RCC 7860 (cell line): ENCODE measurements at regions not wholly inside any gene's neighbourhood (a gene's known extent, or its start where the extent isn't known, plus 50 kb on each side); places are given as distances from the start of the nearest gene placed in this dataset.
A peak's percentile ranks its signal among the peaks of the same experiment; 100 is the strongest.
"Not testable (repeated sequence)": the region's sequence is repeated elsewhere in the genome, so short reads cannot be mapped to it uniquely, and the experiment has no call there.

Experiments used
- DNase-seq: peaks from one replicate; pipeline ENCODE4 v3.0.0-alpha.2; 2015; ENCODE audit warnings: low spot score
- FAIRE-seq: peaks from 2 replicates; lab custom pipeline; 2012; peaks lifted over from hg19 to GRCh38; lab: Jason Lieb, UNC

DNA sequence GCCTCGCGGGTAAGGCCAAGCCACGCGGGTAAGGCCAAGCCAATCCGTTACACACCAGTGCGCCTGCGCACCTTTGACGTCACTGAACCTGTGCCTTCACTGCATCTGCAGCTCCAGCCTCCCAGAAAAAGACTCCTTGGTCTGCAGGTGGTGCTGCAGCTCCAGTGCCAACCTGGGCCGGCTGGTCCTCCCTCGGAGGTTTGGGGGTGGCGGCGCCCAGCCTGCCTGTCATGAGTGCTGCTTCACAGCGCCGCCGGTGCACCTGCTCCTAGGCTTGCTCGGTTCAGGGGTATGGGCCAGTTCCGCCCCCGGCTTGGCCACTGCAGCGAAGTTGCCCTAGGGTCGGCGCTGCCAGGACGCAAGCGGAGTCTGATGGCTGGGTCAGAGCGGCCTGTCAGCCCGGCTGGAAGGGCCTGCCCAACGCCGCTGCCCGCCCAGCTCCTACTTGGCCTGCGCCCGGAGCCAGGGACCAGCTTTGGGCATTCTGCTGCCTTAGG, 146.6 kb downstream of the USP22 start:
- no peak for DNase-seq
- FAIRE-seq = no peak

GRCh38 chr17:20898726-20899125, 144.1 kb downstream of the USP22 start:
- DNase-seq, FAIRE-seq: not testable (repeated sequence)

DNA sequence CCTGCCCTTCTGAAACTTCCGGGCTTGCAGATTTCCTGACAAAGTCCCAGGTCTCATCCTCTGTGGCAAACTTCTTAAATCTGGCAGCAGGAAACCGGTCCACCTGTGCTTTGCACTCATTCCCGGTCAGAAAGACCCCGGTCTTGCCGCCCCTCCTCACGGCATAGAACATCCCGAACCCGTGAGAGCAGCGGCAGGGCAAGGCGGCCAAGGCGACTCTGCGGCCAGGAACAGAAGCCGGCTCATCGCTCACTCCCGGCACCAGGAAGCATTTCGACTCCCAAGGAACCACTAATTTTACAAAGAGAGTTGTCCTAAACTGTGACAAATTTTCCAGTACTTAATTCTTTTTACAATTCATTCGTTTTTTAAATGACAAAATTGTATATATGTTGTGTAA, 140.3 kb downstream of the USP22 start:
- not testable (repeated sequence) for FAIRE-seq

DNA sequence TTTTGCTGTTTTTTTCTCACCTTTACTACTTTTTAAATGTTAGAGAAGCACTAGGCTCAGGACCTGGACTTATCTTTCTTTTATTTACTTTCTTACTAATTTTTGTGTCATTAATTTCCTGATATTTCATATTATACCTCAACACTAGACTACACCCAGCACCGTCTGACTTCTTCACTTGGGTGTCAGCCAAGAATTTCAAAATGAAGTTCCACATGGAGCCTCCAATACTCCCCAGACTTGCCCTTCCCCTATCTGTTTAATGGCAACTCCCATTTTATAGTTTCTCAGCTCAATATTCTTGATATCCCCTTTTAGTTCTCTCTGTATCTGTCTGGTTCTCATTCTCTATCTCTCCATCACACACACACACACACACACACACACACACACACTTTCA, 139.3 kb downstream of the USP22 start:
- FAIRE-seq, DNase-seq: not testable (repeated sequence)

More for the DNA sequence above, 140.3 kb downstream of the USP22 start:
- DNase-seq = not testable (repeated sequence)

DNA sequence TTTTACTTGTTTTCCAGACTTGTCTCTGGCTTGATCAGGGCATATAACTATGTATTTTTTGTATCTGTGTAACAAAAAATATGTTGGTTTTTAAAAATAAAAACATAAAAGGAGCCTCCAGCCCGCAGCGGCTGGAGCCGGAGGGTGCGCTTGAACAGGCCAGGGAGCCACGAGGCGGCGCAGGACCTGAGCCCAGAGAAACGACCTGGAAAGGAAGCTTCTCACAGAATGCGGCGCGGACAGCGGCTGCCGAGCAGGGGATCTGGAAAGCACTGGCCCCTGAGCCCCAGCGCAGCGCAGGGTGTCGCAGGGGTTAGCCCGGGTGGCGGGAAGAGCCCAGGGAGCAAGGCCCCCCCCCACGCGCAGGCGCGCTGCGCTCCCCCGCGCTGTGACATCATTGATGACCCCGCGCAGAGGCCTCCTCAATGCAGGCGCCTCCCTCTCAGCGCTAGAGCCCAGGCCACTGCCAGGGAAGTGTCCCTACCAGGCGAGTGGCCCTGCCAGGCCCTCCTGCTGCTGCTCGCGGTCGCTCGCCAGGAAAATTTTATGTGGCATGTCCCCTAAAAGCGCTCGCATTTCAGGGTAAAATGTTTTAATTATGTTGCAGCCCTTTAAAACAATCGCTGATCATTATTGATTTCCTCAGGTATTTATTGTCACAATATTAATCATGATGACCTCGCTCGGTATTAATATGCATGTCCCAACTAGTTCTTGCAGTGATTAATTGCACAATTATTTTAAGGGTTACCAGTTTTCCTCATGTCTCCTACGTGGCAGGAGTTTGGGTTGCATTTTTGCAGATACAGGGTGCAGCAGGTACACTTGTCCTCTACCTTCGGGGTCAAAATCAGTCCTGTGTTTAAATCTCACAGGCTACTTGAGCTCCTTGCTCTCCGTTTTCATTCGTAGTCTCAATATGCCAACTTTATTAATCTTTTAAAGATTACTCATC, 134.2 kb downstream of the USP22 start:
- DNase-seq = peak; percentile 34

DNA sequence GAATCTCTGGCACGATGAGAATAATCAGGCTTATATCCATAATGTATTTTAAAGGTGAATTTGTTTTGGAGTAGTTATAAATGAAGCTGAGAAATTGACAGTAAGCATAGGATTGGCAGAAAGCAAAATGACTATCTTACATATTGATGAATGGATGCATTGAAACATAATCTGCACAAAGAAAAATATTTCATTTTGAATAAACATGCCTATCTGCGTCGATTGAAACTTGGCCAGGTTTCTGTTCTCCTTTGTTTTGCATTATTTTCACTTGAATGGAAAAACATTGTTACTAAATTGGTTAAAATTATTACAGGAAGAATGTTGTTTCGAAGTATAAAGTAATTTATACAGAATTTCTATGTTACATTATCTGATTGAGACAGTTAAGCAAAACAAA, 128.2 kb downstream of the USP22 start:
- no peak for FAIRE-seq

More for the DNA sequence above, 134.2 kb downstream of the USP22 start:
- FAIRE-seq = no peak

GRCh38 chr17:20916383-20916782, 126.4 kb downstream of the USP22 start:
- DNase-seq (no peak), FAIRE-seq (no peak)

More for the DNA sequence above, 128.2 kb downstream of the USP22 start:
- DNase-seq = no peak

GRCh38 chr17:20917610-20918306, 125.1 kb downstream of the USP22 start:
- not testable (repeated sequence) for FAIRE-seq, DNase-seq

DNA sequence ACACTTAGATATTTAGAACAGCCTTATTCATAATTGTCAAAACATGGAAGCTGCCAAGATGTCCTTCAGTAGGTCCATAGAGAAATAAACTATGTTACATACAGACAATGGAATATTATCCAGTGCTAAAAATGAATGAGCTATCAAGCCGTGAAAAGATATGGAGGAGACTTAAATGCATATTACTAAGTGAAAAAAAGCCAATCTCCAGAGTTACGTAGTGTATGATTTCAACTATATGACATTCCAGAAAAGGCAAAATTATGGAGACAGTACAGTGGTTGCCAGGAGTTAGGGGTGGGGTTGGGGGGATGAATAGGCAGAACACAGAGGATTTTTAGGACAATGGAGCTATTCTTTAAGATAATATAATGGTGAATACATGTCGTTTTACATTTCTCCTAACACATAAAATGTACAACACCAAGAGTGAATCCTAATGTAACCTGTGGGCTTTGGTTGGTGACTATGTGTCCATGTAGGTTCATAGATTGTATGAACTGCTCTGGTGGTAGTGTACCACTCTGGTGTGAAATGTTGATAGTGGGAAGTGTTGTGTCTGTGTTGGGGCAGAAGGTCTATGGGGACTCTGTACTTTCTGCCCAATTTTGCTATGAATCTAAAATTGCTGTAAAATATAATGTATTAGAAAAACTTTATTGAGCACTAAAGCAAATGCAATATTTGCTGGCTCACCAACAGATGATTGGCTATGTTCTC, 122.6 kb downstream of the USP22 start:
- DNase-seq (no peak), FAIRE-seq (no peak)

- DNase-seq (no peak), FAIRE-seq (no peak)
These were observed 122.0 kb downstream of the USP22 start for GRCh38 chr17:20920815-20921199.

- FAIRE-seq = no peak
- peak; percentile 8 for DNase-seq
These were observed 120.6 kb downstream of the USP22 start for GRCh38 chr17:20922128-20922670.

DNA sequence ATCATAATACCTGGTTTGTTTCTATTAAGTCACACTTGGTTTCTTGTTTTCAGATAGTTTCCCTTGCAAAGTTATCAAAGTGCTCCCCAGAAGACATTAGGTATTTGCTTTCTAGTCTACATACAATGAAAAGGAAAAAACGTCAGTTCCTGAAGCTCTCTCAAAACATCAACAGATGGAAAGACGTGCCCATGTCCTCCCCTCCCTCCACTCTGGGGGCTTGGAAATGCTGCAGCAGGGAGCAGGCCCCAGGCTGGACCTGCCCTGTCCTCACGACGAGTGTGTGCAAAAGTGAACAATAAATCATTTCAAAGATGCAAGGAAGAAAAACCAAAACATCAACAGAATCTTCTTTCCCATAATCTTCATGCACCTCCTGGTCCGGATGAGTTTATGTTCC, 118.5 kb downstream of the USP22 start:
- no peak for DNase-seq
- FAIRE-seq = no peak

DNA sequence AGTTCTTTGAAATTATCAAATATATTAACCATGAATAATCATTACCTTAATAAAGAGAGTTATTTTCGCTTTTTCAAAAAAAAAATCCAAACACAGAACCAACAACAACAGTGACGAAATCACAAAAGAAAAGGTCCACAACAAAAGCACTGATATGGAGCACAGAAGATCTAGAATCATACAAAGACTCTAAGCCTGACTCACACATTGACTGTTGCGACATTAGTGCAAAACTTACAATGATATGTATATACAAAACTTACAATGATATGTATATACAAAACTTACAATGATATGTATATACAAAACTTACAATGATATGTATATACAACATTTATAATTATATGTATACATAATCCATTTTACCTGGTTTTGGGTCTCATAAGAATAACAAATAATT, 117.7 kb downstream of the USP22 start:
- FAIRE-seq = no peak
- DNase-seq = no peak

DNA sequence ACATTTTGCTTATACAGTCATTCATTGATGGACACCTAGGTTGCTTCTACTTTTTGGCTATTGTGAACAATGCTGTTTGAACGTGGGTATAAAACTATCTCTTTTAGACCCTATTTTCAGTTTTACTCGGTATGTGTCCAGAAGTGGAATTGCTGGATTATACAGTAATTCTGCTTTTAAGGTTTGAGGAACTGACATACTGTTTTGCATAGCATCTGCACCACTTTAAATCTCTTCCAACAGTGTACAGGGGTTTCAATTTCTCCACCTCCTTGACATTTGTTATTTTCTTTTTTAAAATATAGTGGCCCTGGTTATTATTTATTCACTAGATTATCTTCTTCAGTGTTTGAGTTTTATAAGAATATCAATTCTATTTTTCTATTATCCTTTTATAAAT, 116.9 kb downstream of the USP22 start:
- no peak for FAIRE-seq
- no peak for DNase-seq

- FAIRE-seq (no peak), DNase-seq (no peak)
These were observed 116.3 kb downstream of the USP22 start for GRCh38 chr17:20926532-20926931.

GRCh38 chr17:20927308-20927977, 115.4 kb downstream of the USP22 start:
- DNase-seq = no peak
- FAIRE-seq = no peak

DNA sequence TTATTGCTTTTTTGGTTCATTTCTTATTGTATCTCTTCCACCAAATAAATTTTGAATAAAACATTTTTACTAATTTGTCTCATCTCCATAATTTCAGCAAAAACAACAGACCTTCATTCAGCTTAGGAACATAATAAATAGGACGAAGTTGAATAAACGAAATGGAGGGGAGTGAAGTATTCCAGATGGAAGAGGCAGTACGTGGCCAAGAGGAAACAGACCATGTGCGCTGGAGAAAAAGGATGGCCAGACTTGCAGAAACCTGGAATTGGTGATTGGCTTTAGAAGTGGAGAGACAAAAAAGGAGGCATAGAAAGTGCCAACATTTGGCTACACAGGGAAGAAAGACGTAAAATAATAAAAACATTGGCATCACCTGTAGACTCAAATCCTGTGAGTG, 113.5 kb downstream of the USP22 start:
- no peak for DNase-seq
- no peak for FAIRE-seq

DNA sequence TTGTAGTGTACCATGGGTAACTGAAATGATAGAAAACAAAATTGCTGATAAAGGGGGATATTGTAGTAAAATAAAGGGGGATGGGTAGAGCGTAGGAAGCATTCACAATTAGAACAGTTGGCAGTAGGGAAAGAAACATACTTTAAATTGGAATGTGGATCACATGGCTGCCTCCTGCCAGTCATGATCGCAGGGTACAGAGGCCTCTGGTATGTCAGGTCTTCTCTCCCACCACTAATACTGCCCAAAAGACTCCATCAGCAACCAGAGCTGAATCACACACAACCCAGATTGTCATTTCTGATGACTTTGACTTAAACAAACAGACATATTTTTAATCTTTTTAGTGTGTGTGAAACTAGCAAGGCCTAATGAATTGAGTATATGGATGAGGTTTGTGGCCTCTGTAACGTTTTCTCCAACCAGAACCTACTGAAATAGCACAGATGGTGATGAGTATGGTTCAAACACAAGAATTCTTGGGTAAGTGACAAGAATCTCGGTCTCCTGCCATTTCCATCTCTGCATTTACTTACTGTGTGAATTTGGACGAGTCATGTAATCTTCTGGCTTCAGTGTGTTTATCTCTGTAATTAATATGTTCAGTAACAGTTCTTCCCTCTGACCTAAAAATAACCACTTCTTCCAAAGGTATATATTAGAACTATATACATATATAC, 112.6 kb downstream of the USP22 start:
- no peak for DNase-seq
- FAIRE-seq = no peak

GRCh38 chr17:20933040-20933439, 109.8 kb downstream of the USP22 start:
- not testable (repeated sequence) for FAIRE-seq, DNase-seq

GRCh38 chr17:20934288-20934687, 108.5 kb downstream of the USP22 start:
- FAIRE-seq = no peak

More at GRCh38 chr17:20934288-20934687, 108.5 kb downstream of the USP22 start:
- DNase-seq = no peak
